Stimulated activated CD4-positive, alpha-beta T cell treated with anti-CD3 and anti-CD28 coated beads, Interleukin-2, amount 100 ng/mL, for 4 hours (primary cell): ENCODE measurements at regions not wholly inside any gene's neighbourhood (a gene's known extent, or its start where the extent isn't known, plus 50 kb on each side); places are given as distances from the start of the nearest gene placed in this dataset.

ENCODE experiments used
- DNase-seq: peaks from one replicate; pipeline ENCODE4 v3.0.0-alpha.2; 2020; ENCODE audit warnings: low read depth

- no peak for DNase-seq
Observed at GRCh38 chr2:220051716-220052115, 424.3 kb downstream of the SLC4A3 start.

DNA sequence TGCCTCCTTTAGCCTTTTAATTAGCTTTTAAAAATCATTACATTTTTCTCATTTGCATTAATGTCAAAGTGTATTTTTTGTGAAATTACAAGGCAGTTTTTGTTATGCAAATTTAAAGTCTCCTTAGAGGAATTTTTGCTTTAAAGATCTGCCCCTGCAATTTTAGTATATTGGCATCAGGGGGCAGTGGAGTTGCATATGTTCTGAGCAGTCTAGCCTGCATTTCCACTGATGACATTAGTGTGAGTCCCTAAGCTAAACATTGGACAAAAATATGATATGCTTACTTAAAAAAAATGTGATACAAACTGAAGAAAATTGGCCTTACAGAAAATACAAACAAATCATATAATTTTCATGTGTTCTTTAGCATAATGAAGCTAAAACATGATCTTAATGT is 426.5 kb downstream of the SLC4A3 start:
- DNase-seq, result no peak

GRCh38 chr2:220057391-220057790 is 430.0 kb downstream of the SLC4A3 start:
- no peak for DNase-seq

DNA sequence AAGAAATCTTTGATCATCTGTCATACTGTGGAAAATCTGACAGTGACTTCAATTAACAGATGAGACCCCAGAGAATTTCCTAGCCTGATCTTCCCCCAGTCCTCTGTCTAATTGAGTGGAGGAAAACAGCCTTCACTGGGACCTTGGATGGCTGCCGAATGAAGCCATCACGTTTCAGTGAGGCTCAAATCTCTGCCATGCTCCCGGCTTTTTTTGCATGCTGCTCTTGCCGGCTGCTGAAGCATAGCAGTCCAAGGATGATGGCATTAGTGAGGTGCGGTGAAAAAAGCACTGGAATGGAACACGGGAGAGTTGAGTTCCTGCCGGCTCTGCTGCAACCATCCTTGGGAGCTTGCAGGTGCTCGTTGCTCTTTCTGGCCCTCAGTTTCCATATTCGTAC is 430.5 kb downstream of the SLC4A3 start:
- DNase-seq, result no peak

- DNase-seq, result no peak
Observed at GRCh38 chr2:220064111-220065030, 436.9 kb downstream of the SLC4A3 start.

GRCh38 chr2:220065581-220065980 is 438.2 kb downstream of the SLC4A3 start:
- DNase-seq, result no peak

DNA sequence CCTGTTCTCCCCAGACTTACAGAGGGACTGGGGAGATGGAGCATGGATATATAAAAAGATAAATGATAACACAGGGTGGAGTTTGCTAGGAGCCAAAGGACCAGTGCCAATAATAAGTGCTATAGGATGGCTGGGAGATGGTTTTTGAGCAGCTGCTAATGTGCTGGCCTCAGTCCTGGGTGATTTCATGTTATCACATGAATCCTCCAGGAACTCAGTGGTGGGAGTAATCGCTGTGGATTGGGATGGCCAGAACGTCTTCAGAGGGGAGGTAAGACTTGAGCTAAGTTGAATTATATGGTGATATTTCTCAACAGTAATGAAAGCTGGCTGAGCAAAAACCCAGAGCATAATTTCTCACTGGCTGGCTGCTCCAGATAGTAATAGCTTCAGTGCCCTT is 441.4 kb downstream of the SLC4A3 start:
- DNase-seq, result no peak

GRCh38 chr2:220070349-220070748 is 442.9 kb downstream of the SLC4A3 start:
- DNase-seq, result no peak

GRCh38 chr2:220071696-220072095 is 444.3 kb downstream of the SLC4A3 start:
- no peak for DNase-seq

GRCh38 chr2:220072669-220073220 is 445.3 kb downstream of the SLC4A3 start:
- no peak for DNase-seq

DNA sequence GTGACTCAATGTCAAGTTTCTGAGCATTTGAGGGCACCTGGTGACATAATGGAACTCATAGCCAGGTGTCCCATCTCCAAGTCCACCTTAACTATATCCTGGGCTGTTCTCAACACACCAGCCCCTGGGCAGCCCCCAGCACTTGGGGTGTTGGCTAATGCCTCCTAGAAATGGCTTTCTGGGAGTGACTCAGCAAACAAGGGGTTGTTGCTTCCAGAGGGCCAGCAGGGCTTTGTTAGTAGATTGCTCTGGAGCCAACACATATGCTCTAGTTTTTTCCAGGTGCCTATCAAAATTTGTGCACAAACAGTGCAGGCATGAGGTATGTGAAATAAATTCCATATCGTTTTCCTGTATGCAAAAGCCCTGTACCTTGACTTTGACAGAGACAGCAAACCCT is 448.4 kb downstream of the SLC4A3 start:
- no peak for DNase-seq

DNA sequence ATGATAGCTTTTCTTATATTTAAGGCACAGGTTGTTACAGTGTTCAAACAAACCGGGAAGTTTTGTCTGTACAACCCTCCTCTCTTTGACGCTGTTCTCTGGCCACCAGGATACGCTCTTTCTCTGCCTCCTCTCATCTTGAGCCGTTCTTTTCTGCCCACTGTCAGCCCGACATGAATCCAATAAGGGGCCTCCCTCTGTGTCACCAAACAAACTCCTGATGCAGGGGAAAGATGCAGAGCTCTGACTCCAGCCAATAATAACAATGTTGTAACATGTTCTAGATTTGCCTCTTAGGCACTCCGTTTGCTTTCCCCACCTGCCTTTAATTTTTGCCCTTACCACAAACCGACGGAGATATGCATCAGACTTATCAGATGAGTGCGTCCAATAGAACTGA is 449.3 kb downstream of the SLC4A3 start:
- DNase-seq, result no peak

DNA sequence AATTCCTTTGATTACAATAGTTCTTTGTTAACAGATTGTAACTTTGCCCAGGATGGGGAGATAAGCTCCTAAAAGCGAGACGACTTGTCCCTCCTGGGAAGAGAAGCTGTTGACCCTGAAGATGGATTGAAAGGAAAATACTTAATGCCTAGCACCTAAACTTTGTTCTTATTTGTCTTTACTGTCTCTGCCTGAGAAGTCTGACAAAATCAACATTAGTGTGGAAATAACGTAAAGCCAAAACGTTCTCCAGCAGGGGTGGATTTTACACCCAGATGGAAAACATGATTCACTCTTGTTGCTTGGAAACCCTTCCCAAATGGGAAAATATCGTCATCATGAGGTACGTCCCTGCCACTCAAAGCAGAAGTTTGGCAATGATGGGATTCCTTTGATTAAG is 450.1 kb downstream of the SLC4A3 start:
- no peak for DNase-seq

DNA sequence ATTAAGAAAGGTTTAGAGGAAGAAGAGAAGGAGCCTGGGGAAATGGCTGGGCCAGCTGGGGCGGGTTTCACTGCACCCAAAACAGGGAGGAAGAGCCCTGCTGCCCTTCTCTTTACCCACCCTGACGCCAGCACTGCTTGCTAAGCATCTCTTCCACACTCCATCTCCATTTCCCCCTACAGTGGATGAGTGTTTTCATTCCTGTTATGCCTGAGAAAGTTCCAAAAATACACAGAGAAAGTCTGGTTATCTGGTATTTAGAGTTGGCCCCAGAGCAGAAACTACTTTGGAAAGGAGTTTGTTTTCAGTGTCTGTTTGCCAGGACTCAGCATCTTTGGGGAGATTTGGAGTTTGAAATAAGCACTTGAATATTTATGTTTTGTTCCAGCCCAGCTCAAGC is 451.0 kb downstream of the SLC4A3 start:
- DNase-seq, result no peak

- no peak for DNase-seq
Observed at GRCh38 chr2:220079595-220079994, 452.2 kb downstream of the SLC4A3 start.

DNA sequence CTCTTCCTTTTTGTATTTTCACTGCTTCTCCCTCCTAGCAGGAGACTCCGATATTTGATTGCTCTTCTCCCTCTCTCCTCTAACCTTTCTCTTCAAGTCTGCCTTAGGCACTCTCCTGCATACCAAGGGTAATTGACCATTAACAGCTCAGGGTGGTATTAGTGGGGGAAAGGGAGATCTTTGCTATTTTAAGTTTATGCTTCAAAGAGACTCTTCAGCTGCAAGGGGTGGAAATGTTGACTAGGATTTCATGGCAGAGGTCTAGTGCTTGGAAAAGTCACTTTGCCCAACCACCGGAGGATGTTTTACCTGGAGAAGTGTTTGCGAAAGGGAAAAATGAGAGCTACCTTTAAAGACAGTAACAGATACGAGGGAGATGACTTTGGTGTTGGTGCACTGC is 453.7 kb downstream of the SLC4A3 start:
- no peak for DNase-seq

DNA sequence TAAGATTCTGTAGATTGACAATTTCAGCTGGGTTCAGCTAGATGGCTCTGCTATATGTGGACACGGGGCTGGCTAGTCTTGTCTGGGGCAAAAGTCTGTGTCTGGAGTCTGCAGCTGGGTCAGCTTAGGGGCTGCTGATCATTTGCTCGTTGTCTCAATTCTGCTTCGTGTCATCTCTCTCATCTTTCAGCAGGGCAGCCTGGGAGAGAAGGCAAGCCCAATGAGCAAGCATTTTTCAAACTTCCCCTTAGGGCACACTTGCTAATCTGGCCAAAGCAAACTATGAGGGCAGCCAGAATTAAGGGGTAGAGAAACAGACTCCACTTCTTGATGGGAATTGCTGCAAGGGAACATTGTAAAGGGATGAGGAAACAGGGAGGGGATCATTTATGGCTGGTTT is 462.6 kb downstream of the SLC4A3 start:
- no peak for DNase-seq

DNA sequence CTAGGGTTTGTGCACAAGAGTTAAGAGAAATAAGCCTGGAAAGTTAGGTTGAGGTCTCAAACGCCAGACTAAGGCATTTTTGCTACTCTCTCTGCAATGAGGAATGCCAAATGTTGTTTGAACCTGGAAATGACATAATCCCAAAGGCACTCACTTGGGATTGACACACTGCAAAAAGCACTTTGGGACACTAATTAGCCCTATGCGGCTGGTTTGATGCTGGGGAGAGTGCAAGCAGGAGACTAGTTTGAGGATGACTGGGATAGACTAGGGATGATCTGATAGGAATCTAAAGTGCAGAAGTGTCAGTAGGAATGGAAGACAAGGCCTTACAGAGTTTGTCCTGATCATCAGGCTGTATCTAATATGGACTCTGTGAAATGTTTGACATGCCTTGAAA is 469.0 kb downstream of the SLC4A3 start:
- no peak for DNase-seq

DNA sequence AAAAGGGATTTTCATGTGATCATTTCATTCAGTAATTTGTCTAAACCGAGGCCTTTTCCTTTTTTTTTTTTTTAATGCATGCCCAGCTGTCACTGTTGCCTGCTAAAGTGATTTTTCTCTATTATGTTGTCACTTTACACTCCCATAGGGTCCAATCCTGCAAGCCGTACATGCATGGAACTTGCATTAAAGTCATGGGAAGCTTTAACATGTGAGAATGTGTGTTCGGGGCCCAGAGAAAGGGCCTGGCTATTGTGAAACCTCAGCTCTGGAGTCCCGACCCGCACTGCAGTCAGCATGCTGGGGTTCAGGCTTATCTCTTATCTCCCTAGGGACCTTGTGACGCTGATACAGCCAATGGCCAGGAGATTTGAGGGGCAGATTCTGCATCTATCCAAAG is 474.6 kb downstream of the SLC4A3 start:
- DNase-seq, result no peak

DNA sequence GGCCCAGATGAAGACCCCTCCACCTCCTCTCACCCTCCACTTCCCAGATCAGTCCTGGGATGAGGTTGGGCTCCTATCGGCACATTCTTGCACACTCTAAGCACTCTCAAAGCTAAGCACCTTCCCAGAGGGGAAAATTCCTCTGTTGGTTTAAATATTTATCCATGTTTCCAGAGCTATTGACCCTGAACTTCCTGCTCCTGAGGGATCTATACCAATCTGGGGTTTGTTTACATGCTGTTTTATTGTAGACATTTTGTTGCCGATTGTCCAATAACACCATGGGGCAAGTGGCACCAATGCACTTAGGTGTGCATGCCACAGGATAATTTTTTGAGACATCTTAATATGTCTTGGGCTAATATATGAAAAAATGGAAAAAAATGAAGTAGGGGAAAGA is 476.2 kb downstream of the SLC4A3 start:
- no peak for DNase-seq

DNA sequence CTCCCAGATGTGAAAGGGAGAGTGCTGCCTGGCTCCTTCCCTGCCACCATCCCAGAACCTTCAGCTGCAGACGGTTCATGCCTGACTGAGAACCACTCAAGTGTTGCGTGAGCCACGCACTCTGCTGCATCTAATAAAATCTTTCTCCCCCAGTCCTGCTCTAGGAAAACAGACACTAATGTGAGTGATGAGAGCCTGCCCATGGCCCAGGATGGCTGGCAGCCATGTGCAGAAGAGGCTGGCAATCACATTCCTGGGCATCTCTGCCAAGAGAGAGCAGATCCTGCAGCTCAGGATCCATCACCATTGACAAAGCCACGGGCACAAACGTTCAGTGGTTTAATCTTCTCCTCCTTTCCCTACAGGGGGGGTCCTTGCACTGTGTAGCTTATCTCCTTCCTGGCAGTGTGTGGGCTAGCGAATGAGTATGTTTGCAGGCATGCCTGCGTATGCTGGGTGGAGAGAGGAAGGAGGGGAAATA is 477.5 kb downstream of the SLC4A3 start:
- DNase-seq, result no peak

GRCh38 chr2:220106065-220106464 is 478.6 kb downstream of the SLC4A3 start:
- no peak for DNase-seq

DNA sequence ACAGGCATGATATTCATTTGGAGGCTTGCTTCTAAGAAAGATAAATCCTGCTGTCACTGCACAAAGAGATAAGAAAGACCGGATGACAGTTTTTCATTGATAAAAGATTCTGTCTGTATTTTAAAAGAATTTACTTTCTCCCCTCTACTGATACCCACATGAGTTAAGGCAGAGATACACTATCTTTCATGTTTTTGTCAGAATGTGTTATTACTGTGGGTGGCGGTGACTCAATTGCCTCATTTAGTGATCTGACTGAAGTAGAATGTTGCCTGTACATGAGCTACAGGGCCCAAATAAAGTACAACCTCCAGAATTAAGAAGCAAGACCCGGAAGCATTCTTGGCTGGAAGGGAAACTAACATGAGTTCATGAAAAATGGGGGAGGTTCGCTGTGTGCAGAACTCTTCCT is 480.0 kb downstream of the SLC4A3 start:
- no peak for DNase-seq

DNA sequence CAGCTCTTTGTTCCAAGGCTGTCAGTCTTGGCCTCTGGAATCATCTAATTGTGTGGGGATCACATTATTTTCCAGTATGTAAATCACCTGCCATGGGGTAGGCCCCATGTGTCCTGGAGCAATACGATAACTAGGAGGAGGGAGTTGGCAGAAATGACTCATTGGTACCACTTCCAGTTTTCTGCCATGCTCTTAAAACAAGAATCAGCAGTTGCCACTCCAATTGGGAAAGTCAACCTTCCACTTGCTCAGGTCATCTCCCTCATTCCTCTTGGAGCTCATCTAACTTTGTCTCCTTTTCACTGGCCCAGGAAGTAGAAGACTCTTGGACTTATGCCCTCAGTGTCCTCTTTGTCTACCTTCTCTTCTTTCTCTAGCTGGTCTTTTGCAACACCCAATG is 487.0 kb downstream of the SLC4A3 start:
- no peak for DNase-seq
